ENCODE measurements at regions not wholly inside any gene's neighbourhood (a gene's known extent, or its start where the extent isn't known, plus 50 kb on each side); places are given as distances from the start of the nearest gene placed in this dataset.
"Not testable (repeated sequence)": the region's sequence is repeated elsewhere in the genome, so short reads cannot be mapped to it uniquely, and the experiment has no call there.

DNA sequence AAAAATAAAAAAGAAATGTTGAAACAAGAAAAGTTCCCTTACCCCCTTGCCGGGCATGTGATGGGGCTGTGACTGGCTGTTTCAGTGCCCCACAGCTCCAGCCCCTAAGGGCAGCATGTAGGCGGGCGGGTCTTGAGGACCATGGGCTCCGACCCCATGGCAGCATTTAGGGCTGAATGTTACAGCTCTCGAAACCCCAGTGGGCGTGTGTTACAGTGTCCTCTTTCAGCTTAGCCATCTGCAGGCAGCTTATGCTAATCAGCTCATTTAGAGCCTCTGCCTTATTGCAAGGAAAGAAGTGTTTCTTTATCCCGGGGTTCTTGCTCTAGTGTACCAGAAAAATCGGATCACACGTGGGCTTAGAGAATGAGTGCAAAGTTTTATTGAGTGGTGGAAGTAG, 497.4 kb upstream of the CYLC2 start:
- no peaks in the 10 kb centered on the region; the same call in 1 of the 2 replicates for H3K9me3 ChIP-seq
- H3K27me3 ChIP-seq = no peaks in the 10 kb centered on the region
- no peaks in the 10 kb centered on the region for H3K4me1 ChIP-seq
- DNase-seq = no peak
- no peaks in the 10 kb centered on the region for H3K36me3 ChIP-seq
- TF ChIP-seq CTCF (IDR thresholded peaks at IDR 0.05; ENCODE audit: low read depth, low read length) = no peak
- H3K4me3 ChIP-seq (ENCODE audit: low read depth, low read length) = no peak overlapping the region

- DNase-seq = not testable (repeated sequence)
Measured at GRCh38 chr9:102486976-102487375, 508.2 kb upstream of the CYLC2 start.

DNA sequence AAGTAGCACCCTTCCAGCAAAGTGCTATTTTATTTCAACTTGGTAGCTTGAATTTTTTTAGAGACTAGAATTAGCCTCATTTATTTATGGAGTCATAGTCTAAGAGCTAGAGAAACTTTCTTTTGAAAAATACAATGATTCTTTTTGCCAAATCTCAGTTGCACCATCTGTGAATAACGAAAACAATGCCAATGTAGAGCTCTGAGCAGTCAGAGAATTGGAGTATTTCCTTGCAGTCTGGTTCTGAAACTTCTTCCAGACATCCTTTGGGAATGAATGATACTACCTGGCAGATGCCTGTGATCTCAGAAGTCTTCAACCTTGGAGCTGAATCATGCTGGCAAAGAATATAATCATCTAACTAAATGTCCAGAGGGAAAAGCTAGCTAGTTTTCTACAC, 511.5 kb upstream of the CYLC2 start:
- Histone ChIP-seq H3K9me3 (no peaks in the 10 kb centered on the region), H3K4me1 (no peaks in the 10 kb centered on the region), H3K36me3 (no peaks in the 10 kb centered on the region), H3K4me3 (ENCODE audit: low read depth, low read length) (no peak overlapping the region), H3K27me3 (no peaks in the 10 kb centered on the region)
- TF ChIP-seq CTCF (IDR thresholded peaks at IDR 0.05; ENCODE audit: low read depth, low read length) = no peak
- no peak for DNase-seq

More at GRCh38 chr9:102486976-102487375, 508.2 kb upstream of the CYLC2 start:
- H3K4me1 ChIP-seq; H3K4me3 ChIP-seq (ENCODE audit: low read depth, low read length); H3K9me3 ChIP-seq; H3K27me3 ChIP-seq; H3K36me3 ChIP-seq: not testable (repeated sequence)

DNA sequence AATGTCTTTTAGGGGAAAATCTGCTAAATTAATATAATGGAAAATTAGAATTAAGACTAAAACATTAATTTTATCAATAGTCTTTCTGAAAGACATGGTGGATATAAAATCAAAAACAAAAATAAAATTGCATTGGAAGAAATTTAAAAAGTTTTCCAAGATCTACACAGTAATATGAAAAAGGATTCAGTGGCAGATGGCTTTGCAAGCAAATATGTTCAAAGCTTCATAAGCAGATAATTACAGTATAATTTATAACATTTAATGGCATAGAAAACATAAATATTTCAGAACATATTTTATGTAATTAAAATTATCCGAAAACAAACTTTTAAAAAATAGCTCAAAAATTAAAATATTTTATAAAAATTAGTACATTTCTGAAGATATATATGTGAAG, 512.4 kb upstream of the CYLC2 start:
- no peak for TF ChIP-seq CTCF (IDR thresholded peaks at IDR 0.05; ENCODE audit: low read depth, low read length)
- Histone ChIP-seq H3K4me3 (ENCODE audit: low read depth, low read length) (no peak overlapping the region), H3K4me1 (no peaks in the 10 kb centered on the region), H3K36me3 (no peaks in the 10 kb centered on the region), H3K27me3 (no peaks in the 10 kb centered on the region), H3K9me3 (no peaks in the 10 kb centered on the region)
- no peak for DNase-seq

DNA sequence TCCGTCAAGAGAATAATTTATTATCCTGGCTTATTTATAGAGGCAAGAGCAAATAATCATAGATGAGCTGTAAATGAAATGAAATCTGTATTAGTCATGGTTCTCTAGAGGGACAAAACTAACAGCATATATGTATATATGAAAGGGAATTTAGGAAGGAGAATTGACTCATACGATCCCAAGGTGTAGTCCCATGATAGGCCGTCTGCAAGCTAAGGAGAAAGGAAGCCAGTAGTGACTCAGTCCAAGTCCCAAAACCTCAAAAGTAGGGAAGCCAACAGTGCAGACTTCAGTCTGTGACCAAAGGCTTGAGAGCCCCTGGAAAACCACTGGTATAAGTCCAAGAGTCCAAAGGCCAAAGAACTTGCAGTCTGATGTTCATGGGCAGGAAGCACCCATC, 515.9 kb upstream of the CYLC2 start:
- DNase-seq = no peak
- no peak for TF ChIP-seq CTCF (IDR thresholded peaks at IDR 0.05; ENCODE audit: low read depth, low read length)
- no peaks in the 10 kb centered on the region for H3K27me3 ChIP-seq
- H3K36me3 ChIP-seq = no peaks in the 10 kb centered on the region
- no peaks in the 10 kb centered on the region for H3K4me1 ChIP-seq
- no peak overlapping the region for H3K4me3 ChIP-seq (ENCODE audit: low read depth, low read length)
- no peaks in the 10 kb centered on the region for H3K9me3 ChIP-seq

DNA sequence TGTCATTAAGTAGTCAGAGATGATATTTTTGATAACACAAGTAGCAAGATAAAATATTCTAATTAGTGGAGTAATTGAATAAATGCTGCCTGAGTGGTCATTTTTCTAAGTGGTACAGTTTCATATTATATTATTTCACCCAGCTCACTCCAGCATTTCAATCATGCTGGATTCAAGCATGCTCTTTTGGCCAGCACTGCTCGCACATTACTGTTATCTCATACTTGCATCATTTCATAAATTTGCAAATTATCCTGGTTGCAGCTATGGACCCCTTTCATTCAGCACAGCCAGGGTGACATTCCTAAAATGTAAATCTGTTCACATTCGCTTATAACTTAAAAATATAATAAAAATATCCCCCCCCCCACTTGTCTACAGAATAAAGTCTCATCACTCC, 520.8 kb upstream of the CYLC2 start:
- Histone ChIP-seq H3K9me3 (no peaks in the 10 kb centered on the region), H3K4me1 (no peaks in the 10 kb centered on the region), H3K4me3 (ENCODE audit: low read depth, low read length) (no peak overlapping the region), H3K36me3 (no peaks in the 10 kb centered on the region), H3K27me3 (no peaks in the 10 kb centered on the region)
- no peak for DNase-seq
- TF ChIP-seq CTCF (IDR thresholded peaks at IDR 0.05; ENCODE audit: low read depth, low read length) = no peak

DNA sequence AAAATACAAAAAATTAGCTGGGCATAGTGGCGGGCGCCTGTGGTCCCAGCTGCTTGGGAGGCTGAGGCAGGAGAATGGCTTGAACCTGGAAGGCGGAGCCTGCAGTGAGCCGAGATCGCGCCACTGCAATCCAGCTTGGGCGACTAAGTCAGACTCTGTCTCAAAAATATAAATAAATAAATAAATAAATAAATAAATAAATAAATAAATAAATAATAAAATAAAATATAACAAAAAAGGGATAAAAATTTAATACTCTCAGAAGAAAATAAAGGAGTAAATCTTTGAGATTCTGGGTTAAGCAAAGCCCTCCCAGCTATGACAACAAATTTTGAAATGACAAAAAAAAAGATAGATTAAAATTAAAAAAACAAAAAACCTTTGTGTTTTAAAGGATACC, 525.7 kb upstream of the CYLC2 start:
- H3K4me1 ChIP-seq; H3K27me3 ChIP-seq; DNase-seq; H3K36me3 ChIP-seq; H3K9me3 ChIP-seq; H3K4me3 ChIP-seq (ENCODE audit: low read depth, low read length): not testable (repeated sequence)

Measured in BE2C (cell line).